CD4-positive, alpha-beta T cell treated with Interleukin-17A for 1 hour (primary cell): ENCODE measurements at regions not wholly inside any gene's neighbourhood (a gene's known extent, or its start where the extent isn't known, plus 50 kb on each side); places are given as distances from the start of the nearest gene placed in this dataset.
A peak's percentile ranks its signal among the peaks of the same experiment; 100 is the strongest.
"Not testable (repeated sequence)": the region's sequence is repeated elsewhere in the genome, so short reads cannot be mapped to it uniquely, and the experiment has no call there.

Experiments used
- DNase-seq: peaks from one replicate; pipeline ENCODE4 v3.0.0-alpha.2; 2020

- DNase-seq = no peak
These were observed 486.1 kb downstream of the UQCRFS1 start for GRCh38 chr19:28726533-28727479.

GRCh38 chr19:28718909-28719308, 494.0 kb downstream of the UQCRFS1 start:
- no peak for DNase-seq

GRCh38 chr19:28715157-28715556, 497.8 kb downstream of the UQCRFS1 start:
- peak; percentile 1 for DNase-seq

GRCh38 chr19:28711411-28711810, 501.5 kb downstream of the UQCRFS1 start:
- no peak for DNase-seq

GRCh38 chr19:28710278-28710677, 502.7 kb downstream of the UQCRFS1 start:
- DNase-seq = peak; percentile 56

GRCh38 chr19:28706693-28707092, 506.3 kb downstream of the UQCRFS1 start:
- no peak for DNase-seq

GRCh38 chr19:28705008-28705407, 507.9 kb downstream of the UQCRFS1 start:
- DNase-seq = no peak

GRCh38 chr19:28703400-28703956, 509.5 kb downstream of the UQCRFS1 start:
- no peak for DNase-seq

- no peak for DNase-seq
These were observed 511.5 kb downstream of the UQCRFS1 start for GRCh38 chr19:28701491-28701890.

- DNase-seq = no peak
These were observed 512.8 kb downstream of the UQCRFS1 start for GRCh38 chr19:28700176-28700575.

- DNase-seq = no peak
These were observed 515.6 kb downstream of the UQCRFS1 start for GRCh38 chr19:28697308-28697707.

- DNase-seq = no peak
These were observed 518.1 kb downstream of the UQCRFS1 start for GRCh38 chr19:28694812-28695211.

GRCh38 chr19:28691683-28692082, 521.3 kb downstream of the UQCRFS1 start:
- no peak for DNase-seq

GRCh38 chr19:28689464-28689863, 523.5 kb downstream of the UQCRFS1 start:
- not testable (repeated sequence) for DNase-seq

- DNase-seq = no peak
These were observed 525.7 kb downstream of the UQCRFS1 start for GRCh38 chr19:28687296-28687695.

GRCh38 chr19:28686756-28687155, 526.2 kb downstream of the UQCRFS1 start:
- no peak for DNase-seq

- no peak for DNase-seq
These were observed 527.1 kb downstream of the UQCRFS1 start for GRCh38 chr19:28685802-28686201.

GRCh38 chr19:28685077-28685476, 527.9 kb downstream of the UQCRFS1 start:
- DNase-seq = not testable (repeated sequence)

- no peak for DNase-seq
These were observed 532.8 kb downstream of the UQCRFS1 start for GRCh38 chr19:28680111-28680510.

GRCh38 chr19:28670836-28671235, 542.1 kb downstream of the UQCRFS1 start:
- DNase-seq = no peak

GRCh38 chr19:28669804-28670203, 543.1 kb downstream of the UQCRFS1 start:
- no peak for DNase-seq

GRCh38 chr19:28667348-28667977, 545.5 kb downstream of the UQCRFS1 start:
- DNase-seq = no peak

GRCh38 chr19:28665748-28666147, 547.2 kb downstream of the UQCRFS1 start:
- DNase-seq = no peak

- no peak for DNase-seq
These were observed 556.3 kb downstream of the UQCRFS1 start for GRCh38 chr19:28656644-28657043.
